ENCODE measurements at regions not wholly inside any gene's neighbourhood (a gene's known extent, or its start where the extent isn't known, plus 50 kb on each side); places are given as distances from the start of the nearest gene placed in this dataset.

DNA sequence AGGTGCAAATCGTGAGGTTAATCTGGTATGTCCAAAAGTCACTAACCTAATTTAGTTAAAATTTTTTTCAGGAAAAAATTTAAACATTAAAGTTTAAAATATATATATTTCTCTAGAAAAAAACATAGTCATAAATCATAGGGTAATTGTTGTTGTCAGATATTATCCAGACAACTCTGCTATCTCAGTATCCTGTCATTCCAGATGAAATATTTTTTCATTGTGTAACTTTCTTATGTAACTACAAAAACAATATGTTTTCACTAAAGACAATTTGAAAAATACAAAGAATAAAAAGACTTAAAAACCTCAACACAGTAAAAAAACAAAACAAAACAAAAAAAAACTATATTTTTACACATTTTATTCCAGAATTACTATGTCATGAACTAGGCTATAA is 57.6 kb downstream of the TENT5A start:
- DNase-seq, result no peak

DNA sequence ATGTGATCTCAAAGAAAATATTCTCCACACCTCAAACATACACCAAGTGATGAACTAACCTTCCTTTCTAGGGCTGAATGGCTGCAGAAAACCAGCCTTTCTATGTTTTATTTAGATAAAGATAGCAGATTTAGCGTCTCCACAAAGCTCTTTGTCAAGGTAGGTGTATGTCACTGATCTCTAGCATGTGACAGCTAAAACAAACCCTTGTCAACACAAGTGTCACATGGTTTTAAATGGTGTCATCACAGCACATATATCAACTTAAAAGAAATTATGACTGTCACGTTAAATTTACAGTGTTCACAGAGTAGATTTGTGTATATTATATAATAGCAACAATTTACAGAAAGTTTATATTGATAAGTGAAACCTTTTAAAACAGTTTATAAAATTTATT is 58.3 kb downstream of the TENT5A start:
- peak; percentile 21 for DNase-seq

DNA sequence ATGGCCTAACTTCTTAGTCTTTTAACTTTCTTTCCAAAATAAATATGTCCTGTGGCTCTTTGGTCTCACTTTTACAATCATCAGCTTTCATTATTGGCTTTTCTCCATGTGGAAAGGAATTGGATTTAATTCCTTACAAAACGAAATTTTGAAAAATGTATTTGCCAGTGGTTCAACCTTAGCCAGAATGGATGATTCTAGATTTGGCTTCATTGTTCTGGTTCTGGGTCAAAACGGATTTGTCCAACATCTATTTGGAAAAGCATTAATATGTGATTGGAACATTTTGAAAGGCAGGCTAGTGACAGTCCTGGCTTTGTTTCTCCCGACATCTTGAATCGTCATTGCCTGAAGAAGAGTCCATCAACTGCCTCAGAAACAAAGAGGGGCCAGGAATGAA is 59.2 kb downstream of the TENT5A start:
- no peak for DNase-seq

DNA sequence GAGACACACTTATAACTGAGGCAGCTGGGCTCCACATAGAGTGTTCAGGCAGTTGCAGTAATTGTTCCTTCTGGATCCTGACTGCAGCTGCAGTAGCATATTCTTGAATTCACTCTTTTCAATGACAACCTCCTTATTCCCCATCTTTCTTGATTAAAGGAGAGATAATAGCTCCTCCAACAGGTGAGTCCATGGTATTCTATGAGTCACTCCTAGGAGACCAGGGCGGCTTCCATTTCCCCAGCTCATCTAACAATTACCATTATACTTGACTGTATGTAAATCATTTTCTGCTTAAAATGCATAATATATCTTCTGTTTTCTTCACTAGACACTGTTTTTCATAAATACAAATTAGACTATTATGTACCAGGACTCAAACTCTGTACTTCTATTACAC is 62.4 kb downstream of the TENT5A start:
- no peak for DNase-seq

DNA sequence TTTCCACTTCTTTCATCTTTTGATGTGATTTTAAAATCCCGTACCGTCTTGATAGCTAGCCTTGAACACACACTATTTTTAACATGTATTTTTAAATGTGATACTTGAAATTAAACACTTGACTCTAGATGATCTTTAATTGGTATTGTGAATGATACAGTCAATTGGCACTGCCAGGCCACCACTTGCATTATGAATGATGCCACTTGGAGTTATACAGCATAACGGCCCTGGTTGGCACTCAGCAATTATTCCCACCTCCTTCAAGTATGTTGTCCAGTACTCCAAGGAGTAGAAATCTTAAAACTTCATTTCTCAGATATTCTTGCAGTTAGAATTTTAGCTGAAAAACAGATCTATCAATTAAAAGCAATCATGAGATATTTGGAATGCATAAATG is 62.9 kb downstream of the TENT5A start:
- DNase-seq, result no peak

DNA sequence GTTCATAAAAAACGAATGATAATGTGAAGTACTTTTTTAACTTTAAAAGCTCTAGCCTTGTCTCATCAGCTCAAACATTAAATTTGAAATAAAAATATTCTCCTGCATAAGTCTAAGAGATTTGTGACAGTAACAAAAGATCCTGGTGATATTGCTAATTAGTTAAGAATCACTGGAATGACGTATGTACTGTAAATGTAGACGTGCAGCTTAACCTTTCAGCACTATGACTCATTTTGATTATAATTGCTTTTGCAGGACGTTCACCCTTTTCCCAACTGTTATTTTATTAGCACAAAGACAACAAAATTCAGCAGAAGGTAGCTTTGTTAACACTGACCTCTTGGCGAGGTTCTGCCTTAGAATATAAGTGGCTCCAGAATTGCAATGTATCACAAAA is 68.6 kb downstream of the TENT5A start:
- DNase-seq, result peak; percentile 19

DNA sequence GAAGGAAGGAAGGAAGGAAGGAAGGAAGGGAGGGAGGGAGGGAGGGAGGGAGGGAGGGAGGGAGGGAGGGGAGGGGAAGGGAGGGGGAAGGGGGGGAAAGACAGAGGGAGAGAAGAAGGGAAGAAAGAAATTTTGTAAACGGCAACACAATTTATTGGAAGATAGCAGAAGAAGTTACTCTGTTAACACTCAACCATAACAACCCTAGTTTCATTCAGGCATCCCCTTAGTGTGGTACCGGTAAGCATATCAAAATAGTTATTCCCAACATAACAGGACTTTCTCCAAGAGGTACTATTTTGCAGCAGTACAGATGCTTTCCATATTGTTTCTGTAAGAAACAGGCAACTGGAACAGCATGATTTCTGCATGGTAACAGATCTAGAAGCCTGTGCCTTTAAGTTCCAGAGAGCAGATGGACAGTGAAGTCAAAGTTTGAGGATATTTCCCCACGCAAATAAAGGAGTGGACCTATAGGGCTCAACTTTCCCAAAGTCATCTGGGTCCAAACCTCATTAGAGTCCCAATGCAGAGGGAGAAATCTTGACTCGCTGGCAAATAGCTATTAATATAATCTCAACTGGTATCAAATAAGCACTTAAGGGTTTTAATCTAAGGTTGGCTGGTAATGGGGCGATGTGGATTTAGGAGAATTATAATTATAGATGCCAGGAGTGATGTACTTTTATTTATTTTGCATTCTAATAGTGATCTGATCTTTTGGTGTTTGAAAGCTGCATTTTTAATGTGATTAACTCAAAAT is 69.4 kb downstream of the TENT5A start:
- DNase-seq, result no peak

DNA sequence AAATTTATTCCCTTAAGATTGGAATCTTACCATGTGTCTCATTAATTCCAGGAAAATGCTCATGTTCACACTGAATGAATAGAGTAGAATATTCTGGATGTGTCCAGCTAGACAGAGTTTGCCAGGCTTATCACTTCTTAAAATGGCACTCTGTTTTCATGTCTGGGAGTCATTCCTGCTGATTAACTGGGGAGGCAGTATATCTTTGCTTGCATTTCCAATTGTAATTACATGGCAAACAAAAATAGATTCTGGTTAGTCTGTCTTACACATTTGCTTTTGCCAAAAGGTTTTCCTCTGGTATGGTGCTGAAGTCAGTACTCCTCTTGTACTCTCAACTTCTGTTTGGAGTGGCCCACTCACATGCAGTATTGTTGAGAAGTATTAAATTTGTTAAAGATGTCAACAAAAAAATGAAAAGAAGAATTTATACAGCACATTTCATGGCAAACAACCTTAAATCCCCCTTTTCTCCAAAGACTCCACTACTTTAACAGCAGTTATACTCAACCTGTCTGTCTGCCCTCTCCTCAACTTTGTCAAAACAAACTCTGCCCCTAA is 70.2 kb downstream of the TENT5A start:
- peak; percentile 21 for DNase-seq

DNA sequence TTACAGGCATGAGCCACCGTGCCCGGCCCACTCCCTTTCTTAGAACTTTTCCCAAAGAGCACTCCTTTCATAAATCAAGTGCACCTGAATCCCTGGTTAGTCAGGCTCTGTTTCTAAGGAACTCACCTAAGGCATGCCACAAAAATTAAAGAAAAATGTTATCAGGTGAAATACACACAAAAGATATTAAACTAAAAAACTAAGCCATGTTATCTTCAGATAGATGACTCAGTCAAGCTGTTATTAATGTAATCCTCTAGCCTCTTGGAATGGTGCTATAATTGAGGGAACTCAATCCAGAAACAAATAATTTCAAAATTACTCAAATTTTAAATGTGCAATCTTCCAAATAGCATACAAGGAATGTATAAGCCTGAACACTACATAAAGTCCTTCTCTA is 83.0 kb downstream of the TENT5A start:
- no peak for DNase-seq

DNA sequence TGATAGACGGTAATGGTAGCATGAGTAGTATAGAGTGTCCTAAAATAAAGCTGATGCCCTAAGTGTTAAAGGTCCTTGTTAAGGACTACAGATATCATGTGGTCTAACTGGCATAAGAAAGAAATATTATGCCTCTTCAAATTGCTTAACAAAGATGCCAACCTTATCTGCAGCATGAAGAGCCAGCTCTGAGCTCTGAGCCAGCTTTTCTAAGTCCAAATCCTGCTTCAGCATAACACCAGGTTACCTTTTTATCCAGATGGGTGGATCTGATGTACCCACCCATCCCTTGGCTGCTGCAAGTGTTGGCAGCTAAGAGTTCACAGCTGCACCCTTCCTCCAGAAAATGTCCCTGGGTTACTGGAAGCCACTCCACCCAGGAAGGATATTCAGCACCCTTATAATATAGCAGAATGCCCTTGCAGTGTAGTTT is 83.8 kb downstream of the TENT5A start:
- no peak for DNase-seq

DNA sequence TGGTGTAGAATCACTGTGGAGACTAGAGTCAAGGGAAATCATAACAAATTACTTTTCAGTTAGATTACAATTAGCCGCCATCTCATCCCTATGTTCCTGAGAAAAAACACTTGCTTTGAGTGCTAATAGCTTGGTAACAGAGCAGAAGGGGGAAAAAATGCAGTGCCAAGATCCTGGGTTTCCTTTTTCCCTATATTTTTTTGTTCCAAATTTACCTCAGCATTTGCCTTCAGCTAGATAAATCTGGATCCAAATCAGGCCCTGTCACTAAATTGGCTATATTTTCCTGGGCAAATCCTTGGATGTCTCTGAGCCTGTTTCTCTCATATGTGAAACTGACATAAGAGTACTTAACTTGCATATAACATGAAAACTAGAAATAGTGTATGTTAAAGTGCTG is 86.0 kb downstream of the TENT5A start:
- no peak for DNase-seq

DNA sequence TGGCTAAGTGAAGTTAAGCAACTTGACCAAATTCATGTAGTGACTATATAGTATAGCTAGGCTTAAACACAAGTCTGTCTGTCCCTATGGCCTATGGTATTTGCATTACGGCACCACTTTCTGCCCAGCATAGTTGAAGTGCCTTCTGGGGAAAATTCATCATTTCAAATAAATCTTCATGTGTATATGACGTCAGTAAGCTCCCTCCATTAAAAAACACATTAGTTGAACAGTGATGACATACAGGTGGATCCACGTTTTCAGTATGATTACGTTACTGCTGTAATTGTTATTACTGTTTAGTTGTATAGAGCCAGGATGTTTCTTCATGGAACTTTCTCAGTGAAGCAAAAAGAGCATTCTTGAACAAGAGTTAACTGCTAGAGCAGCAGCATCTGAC is 96.2 kb downstream of the TENT5A start:
- DNase-seq, result no peak

DNA sequence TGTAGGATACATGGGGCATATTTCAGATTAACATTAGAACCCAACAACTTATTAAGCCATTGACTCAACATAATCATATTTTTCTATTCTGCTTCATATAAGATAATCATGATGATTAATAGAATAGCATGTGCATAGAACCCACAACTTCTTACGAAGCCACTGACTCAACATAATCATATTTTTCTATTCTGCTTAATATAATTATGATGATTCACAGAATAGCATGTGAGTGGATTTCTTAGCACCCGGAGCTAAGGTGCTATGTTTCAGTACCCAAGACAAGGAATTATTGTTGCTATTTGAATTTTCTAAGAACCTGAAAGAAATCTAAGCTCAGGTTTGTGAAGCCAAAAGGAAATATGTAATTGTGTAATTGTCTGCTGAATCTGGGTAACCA is 96.8 kb downstream of the TENT5A start:
- no peak for DNase-seq

DNA sequence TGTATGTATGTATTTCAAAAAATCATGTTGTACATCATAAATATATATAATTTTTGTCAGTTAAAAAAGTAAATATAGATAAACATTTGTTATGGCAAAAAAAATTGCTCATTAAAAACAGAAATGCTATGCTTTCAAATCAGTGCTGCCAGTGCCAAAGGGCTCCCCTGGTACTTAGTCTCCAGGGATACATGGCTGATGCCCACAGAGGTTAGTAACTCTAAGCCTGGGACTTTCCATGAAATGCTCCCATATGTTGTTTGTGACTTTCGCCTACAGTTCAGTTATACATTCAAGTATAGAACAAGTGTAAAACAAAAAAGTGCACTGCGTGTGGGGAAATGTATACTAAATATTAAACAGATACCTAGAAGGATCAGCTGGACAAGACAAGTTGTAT is 104.0 kb downstream of the TENT5A start:
- no peak for DNase-seq

DNA sequence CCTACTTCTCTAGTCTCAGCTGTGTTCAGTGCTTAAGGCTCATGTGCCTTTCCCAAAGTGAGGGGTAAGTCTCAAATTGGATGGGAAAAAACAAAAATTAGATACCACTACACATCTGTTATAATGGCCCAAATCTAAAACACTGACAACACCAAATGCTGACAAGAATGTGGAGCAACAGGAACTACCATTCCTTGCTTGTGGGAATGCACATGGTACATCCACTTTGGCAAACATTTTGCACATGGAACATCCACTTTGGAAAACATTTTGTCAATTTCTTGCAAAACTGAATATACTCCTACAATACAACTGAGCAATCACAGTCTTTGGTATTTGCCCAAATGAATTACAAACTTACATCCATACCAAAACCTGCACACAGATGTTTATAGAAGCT is 109.3 kb downstream of the TENT5A start:
- no peak for DNase-seq

DNA sequence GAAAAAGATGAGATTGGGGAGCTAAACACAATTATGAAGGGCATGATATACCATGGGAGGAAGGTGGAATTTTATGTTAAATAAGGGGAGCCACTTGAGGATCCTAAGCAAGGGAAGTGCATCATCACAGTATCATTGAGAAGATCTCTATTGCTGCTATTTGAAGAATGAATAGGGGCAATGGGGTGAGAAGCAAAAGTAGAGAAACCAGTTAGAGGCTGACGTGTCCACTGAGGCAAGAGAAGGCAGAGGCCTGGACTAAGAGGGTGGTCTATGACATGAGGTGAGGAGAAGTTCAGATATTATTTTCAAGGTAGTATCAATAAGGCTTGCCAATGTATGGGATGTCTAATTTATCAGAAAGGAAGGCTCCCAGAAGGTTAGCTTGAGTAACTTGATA is 111.6 kb downstream of the TENT5A start:
- no peak for DNase-seq

DNA sequence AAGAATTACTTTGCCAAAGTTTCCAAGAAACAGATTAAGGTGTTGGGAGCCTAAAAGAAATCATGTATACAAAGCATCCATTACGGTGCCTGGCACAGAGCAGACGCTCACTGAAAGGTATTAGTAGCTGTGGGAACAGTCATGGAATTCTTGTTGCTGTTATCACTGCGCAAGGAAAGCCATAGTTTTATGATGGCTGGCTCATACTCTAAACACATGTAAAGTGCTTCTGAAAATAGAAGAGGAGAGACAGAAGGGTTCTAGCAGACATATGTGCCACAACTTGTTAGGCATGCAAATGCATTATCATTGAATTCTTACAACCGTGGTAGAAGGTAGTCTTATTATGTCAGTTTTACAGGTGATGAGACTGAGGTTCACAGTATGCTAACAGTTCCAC is 112.4 kb downstream of the TENT5A start:
- no peak for DNase-seq

DNA sequence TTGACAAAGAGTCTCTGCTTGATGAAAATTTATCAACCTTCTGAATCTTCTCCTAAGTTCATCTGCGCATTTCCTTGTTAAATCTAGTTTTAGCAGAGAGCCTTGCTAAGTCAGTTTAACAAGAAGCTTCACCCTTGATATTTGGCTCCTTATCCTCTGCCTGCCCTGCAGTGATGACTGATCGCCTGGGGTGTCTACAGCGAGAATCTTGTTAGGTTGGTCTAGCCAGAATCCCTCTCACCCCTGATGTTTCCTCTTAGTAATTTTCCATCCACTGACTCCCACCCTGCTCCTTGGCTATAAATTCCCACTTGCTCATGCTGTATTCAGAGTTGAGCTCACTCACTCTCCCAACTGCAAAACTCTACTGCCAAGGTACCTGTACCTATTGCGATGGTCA is 114.1 kb downstream of the TENT5A start:
- no peak for DNase-seq

DNA sequence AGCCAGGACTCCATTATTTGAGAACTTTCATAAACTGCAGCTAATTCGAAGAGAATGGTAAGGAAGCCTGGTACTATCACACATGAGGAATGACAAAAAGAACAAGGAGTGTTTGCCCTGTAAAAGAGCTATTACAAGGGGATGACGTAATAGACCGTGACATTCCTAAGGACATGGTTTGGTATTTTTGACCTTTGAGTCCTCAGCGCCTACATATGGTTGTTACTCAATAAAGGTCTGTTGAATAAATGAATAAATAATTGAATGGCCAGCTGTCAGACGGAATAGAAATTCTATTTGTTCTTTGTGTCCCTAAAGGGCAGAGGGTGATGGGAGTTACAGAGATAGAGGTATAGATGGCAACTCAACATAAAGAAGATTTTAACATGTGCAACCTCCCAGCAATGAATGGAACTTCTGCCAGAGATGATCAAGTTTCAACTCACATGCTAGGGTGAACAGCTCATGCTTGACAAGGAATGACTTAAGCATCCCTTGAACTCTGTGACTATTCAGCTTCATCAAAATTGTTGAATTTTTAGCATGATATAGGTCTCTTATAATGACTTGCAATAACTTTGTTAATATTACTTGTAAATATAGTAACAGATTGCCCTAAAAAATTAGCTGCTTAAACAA is 115.4 kb downstream of the TENT5A start:
- no peak for DNase-seq

DNA sequence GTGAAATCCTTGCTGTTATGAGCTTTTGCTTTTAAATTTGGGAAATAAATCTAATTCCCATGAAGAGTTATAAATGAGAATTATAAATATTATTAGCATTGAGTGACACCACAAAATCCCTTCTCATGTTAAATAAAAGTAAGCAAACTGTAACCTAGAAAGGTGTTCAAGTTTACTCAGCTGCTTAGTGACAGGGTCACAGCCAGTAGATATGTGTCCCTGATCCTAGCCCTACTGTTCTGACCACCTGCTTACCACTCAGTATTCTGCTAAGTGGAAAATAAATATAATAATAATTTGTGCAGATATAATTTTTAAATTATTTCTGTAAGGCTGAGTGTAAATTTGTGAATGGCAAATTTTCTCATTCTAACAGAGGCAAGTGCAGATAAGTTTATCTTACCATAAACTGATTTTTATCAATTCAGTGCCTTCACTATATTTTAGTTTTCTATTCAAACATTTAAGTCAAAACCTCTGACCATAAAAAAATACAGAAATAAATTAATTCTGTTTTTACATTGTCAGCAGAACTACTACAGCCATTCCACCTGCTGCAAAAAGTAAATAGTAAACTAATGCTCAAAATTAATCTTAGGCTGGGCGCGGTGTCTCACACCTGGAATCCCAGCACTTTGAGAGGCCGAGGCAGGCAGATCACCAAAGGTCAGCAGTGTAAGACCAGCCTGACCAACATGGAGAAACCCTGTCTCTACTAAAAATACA is 118.2 kb downstream of the TENT5A start:
- DNase-seq, result peak; percentile 33

DNA sequence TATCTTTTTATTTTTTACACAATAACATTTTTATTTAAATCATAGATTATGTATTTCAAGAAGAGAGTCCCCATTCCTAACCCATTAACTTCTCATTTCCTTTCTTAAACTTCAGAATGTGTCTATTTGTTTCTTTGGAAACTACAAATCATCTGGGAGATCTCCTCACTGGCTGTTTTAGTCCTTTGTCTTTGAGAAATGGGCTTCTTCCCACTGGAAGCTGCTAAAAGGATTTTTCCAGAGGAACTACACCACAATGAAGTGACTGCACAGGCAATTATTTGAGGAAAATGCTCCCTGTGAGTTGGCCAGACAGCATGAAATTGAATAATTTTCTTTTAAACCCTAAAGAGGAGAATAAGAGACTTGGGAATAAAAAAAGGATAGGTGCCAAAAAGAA is 119.1 kb downstream of the TENT5A start:
- no peak for DNase-seq

DNA sequence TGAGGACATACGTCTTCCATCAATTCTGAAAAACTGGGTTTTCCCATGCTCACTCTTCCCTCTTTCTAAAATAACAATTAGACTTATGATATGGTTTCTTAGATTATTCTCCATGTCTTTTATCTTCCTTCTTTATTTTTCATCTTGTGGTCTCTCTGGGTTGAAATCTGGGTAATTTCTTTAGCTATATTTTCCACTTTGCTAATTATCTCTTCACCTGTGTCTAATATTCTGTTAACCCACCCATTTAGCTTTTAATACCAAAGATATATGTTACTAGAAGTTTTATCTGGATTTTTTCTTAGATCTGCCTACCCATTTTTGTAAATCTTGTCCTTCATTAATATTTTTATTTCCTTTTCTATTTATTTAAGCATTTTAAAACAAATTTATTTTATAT is 121.8 kb downstream of the TENT5A start:
- DNase-seq, result no peak

DNA sequence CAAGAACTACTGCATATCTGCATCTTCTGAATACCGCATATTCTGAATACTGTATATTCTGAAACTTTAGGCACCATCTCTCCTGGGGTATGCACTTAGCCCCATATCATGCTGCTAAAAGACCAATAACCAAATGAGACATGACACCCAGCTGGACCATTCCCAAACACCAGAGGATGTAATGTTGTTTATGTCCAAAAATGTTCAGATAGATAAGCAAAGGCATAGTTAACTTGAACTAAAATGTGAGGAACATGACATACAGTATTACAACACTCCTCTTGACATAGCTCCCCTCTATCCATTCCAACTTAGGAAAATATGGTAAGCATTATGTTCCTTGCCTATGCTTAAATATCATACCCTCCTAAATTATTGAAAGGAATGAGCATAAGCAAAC is 127.3 kb downstream of the TENT5A start:
- no peak for DNase-seq

DNA sequence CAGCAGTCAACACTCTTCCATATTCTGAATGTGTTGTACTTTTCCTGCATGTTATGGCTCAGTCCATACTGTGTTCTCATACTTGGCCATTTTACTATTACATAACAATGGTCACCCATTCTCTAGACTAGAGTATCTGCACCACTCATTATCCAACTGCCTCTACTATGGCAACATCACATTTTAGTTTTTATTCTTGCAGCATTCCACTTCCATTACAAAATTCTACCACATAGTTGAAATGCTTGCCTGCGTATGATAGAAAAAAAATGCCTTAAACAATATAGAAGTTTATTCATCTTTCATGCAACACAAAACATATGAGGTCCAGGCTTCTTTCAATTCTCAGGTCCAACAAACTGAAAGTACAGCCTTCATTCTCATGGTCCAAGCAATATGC is 128.0 kb downstream of the TENT5A start:
- DNase-seq, result no peak

Measured in NCI-H748 treated with DMSO at 0.1 percent for 48 hours (cell line).